Body of pancreas (tissue), 4 donors: ENCODE measurements at regions not wholly inside any gene's neighbourhood (a gene's known extent, or its start where the extent isn't known, plus 50 kb on each side); places are given as distances from the start of the nearest gene placed in this dataset.

Source experiments
- ATAC-seq: fragments of 150-250 bp; one replicate; pipeline ENCODE4 v1.9.1; 2016
- DNase-seq, 4 donors: peaks; one replicate each; pipeline ENCODE4 v3.0.0-alpha.2; 2019
- H3K27ac ChIP-seq, 4 donors: fragments of 200-600 bp; sonication (generic); 1 replicate in 3 of 4; 2 replicates in 1 of 4; pipeline versions ENCODE4 v1.5.1 to v1.6.1; 2016 to 2019; ENCODE audit warnings: mild to moderate bottlenecking in 1 of 4, mixed read lengths in 1 of 4, moderate library complexity in 1 of 4
- H3K27me3 ChIP-seq, 2 donors: fragments of 200-600 bp; sonication (generic); one replicate each; pipeline ENCODE4 v1.6.0; 2016; ENCODE audit warnings: mild to moderate bottlenecking in 1 of 2
- H3K36me3 ChIP-seq, 2 donors: fragments of 200-600 bp; sonication (generic); replicated peaks in 1 of 2; 2 replicates each; pipeline ENCODE4 v1.5.1; 2016; ENCODE audit warnings: low read depth in 2 of 2; ENCODE audit not compliant: insufficient read depth in 1 of 2
- H3K4me1 ChIP-seq: fragments of 200-600 bp; sonication (generic); one replicate; pipeline ENCODE4 v1.6.0; 2016
- H3K4me3 ChIP-seq, 2 donors: fragments of 200-600 bp; sonication (generic); 1 replicate in 1 of 2; 2 replicates in 1 of 2; pipeline ENCODE4 v1.5.1; 2016 to 2019
- H3K9me3 ChIP-seq, 3 donors: fragments of 200-600 bp; sonication (generic); 1 replicate in 2 of 3; 2 replicates in 1 of 3; pipeline ENCODE4 v1.5.1; 2016
- POLR2A ChIP-seq, 3 donors: fragments of 450-650 bp; IDR thresholded peaks; one replicate each; pipeline ENCODE4 v1.6.1; 2016; ENCODE audit warnings: antibody characterized with exemption in 3 of 3, mild to moderate bottlenecking in 2 of 3
- WGBS, 2 donors: methylation state at CpG; one replicate each; pipeline ENCODE4 v1.1.5; 2017; 5-methylcytosine and 5-hydroxymethylcytosine counted together
- intact Hi-C: fragments of 100-400 bp; cut with DNase I; formaldehyde crosslinking; loops from one replicate; pipeline ENCODE4 v1.15.1; 2023
- TF ChIP-seq, protein P1 (sequence below), 7 experiments: fragments of 450-650 bp in 4 of 7; fragments of 200-600 bp in 3 of 7; sonication (generic) in 3 of 7; IDR thresholded peaks; one replicate each; pipeline ENCODE4 v1.5.1; 2016 to 2019; ENCODE audit warnings: antibody characterized with exemption in 7 of 7

DNA sequence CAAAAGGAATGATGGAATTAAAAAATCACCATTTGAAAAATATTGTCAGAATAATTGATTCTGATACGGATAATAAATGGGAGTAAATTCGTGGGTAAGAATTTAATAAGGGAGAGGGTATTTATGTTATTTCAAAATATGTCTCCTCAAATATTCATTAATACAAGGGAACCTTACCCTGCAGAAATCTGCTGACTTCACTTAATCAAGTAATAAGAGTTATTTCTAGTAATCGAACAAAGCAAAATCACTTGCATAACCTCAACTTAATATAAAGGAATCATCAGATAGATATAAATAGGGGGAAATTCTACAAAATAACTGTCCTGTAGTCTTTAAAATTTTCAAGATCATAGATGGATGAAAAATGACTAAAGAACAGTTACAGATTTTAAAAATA lies 1164.7 kb upstream of the GJE1 start:
- intact Hi-C loops = no loop called here
- no peak overlapping the region for H3K4me3 ChIP-seq
- TF ChIP-seq POLR2A (IDR thresholded peaks at IDR 0.05) = no peak
- TF ChIP-seq, protein P1, sequence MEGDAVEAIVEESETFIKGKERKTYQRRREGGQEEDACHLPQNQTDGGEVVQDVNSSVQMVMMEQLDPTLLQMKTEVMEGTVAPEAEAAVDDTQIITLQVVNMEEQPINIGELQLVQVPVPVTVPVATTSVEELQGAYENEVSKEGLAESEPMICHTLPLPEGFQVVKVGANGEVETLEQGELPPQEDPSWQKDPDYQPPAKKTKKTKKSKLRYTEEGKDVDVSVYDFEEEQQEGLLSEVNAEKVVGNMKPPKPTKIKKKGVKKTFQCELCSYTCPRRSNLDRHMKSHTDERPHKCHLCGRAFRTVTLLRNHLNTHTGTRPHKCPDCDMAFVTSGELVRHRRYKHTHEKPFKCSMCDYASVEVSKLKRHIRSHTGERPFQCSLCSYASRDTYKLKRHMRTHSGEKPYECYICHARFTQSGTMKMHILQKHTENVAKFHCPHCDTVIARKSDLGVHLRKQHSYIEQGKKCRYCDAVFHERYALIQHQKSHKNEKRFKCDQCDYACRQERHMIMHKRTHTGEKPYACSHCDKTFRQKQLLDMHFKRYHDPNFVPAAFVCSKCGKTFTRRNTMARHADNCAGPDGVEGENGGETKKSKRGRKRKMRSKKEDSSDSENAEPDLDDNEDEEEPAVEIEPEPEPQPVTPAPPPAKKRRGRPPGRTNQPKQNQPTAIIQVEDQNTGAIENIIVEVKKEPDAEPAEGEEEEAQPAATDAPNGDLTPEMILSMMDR (IDR thresholded peaks at IDR 0.05) = no peak
- 63 to 78% methylated on average over 3 of the region's 3 CpGs for WGBS, 2 donors
- DNase-seq = no peak
- no peaks in the 10 kb centered on the region for H3K9me3 ChIP-seq
- H3K4me1 ChIP-seq = no peaks in the 10 kb centered on the region
- H3K27ac ChIP-seq = no peak overlapping the region
- no peak for ATAC-seq
- H3K27me3 ChIP-seq = no peaks in the 10 kb centered on the region
- no peaks in the 10 kb centered on the region for H3K36me3 ChIP-seq

DNA sequence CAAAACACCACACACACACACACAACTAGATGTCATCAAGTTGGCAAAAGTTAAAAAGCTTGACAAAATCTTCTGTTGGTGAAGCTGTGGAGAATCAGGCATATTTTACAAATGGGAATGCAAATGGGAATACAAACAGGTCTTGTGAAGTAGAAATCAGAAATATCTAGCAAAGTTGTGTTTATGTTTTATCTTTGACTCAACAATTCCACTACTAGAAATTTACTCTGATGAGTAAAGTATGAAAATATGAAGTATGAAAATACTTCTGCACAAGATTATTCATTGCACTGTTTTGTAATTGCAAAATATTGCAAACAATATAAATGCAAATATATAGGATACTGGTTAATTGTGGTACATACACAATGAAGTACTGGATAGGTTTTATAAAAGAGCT lies 1166.0 kb upstream of the GJE1 start:
- no peaks in the 10 kb centered on the region for H3K27me3 ChIP-seq
- TF ChIP-seq POLR2A (IDR thresholded peaks at IDR 0.05) = no peak
- TF ChIP-seq, protein P1 (IDR thresholded peaks at IDR 0.05) = no peak
- ATAC-seq (no peak), DNase-seq (no peak)
- H3K4me3 ChIP-seq = no peak overlapping the region
- H3K4me1 ChIP-seq = no peaks in the 10 kb centered on the region
- intact Hi-C loops = no loop called here
- H3K27ac ChIP-seq = no peak overlapping the region
- no peaks in the 10 kb centered on the region for H3K36me3 ChIP-seq
- no peaks in the 10 kb centered on the region for H3K9me3 ChIP-seq

DNA sequence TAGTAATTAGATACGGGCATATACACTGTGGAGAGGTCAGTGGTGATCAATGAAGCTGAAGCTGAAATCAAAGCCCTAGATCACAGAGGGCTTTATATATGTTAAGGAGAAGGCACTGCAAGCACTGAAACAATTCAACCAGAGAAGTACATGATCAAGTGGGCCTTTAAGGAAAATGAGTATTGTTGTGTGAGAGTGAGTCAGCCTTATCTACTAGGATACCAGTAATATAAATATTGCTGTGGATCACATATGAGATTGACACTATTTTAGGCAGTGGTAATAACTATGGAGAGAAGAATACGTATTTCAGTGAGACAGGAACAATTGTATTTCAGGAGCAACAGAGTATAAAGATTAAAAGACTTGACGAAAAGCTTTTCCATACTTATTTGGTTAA lies 1172.2 kb upstream of the GJE1 start:
- intact Hi-C loops = no loop called here
- DNase-seq = no peak
- Histone ChIP-seq H3K9me3 (no peaks in the 10 kb centered on the region), H3K4me3 (no peak overlapping the region), H3K4me1 (no peaks in the 10 kb centered on the region), H3K36me3 (no peaks in the 10 kb centered on the region), H3K27ac (no peak overlapping the region), H3K27me3 (no peaks in the 10 kb centered on the region)
- TF ChIP-seq, protein P1 (IDR thresholded peaks at IDR 0.05) = no peak
- no peak for TF ChIP-seq POLR2A (IDR thresholded peaks at IDR 0.05)
- no peak for ATAC-seq
- 69 to 71% methylated on average over 3 of the region's 3 CpGs for WGBS, 2 donors

- intact Hi-C loops = no loop called here
- Histone ChIP-seq H3K27me3 (no peaks in the 10 kb centered on the region), H3K4me1 (no peaks in the 10 kb centered on the region), H3K9me3 (no peaks in the 10 kb centered on the region), H3K27ac (no peak overlapping the region), H3K4me3 (no peak overlapping the region), H3K36me3 (no peaks in the 10 kb centered on the region)
- DNase-seq (no peak), ATAC-seq (no peak)
- 51 to 54% methylated on average over 2 of the region's 2 CpGs for WGBS, 2 donors
- TF ChIP-seq POLR2A (IDR thresholded peaks at IDR 0.05) = no peak
- TF ChIP-seq, protein P1 (IDR thresholded peaks at IDR 0.05) = no peak
Measured at GRCh38 chr6:140957386-140957785, 1175.3 kb upstream of the GJE1 start.

- Histone ChIP-seq H3K4me3 (no peak overlapping the region), H3K27me3 (no peaks in the 10 kb centered on the region), H3K27ac (no peak overlapping the region), H3K36me3 (no peaks in the 10 kb centered on the region), H3K9me3 (no peaks in the 10 kb centered on the region), H3K4me1 (no peaks in the 10 kb centered on the region)
- TF ChIP-seq, protein P1 (IDR thresholded peaks at IDR 0.05) = no peak
- TF ChIP-seq POLR2A (IDR thresholded peaks at IDR 0.05) = no peak
- DNase-seq (no peak), ATAC-seq (no peak)
- intact Hi-C loops = no loop called here
- 73 to 74% methylated on average over 4 of the region's 4 CpGs for WGBS, 2 donors
Measured at GRCh38 chr6:140956571-140957369, 1176.0 kb upstream of the GJE1 start.
